Ovary (tissue), 7 donors: ENCODE measurements at regions not wholly inside any gene's neighbourhood (a gene's known extent, or its start where the extent isn't known, plus 50 kb on each side); places are given as distances from the start of the nearest gene placed in this dataset.

ENCODE experiments used
- DNase-seq, 5 donors: peaks; one replicate each; pipeline ENCODE4 v3.0.0-alpha.2; 2019 to 2020
- H3K27ac ChIP-seq, 2 donors: fragments of 200-600 bp; one replicate each; pipeline versions ENCODE4 v1.5.1 to v1.8.0; 2019 to 2022
- H3K27me3 ChIP-seq: fragments of 200-600 bp; one replicate; pipeline ENCODE4 v1.8.0; 2022
- H3K36me3 ChIP-seq: fragments of 200-600 bp; sonication (generic); one replicate; pipeline ENCODE4 v1.5.1; 2019
- H3K4me1 ChIP-seq: one replicate; pipeline ENCODE4 v1.8.1; 2013; ENCODE audit warnings: mild to moderate bottlenecking, moderate library complexity; ENCODE audit not compliant: insufficient read depth
- H3K4me3 ChIP-seq: fragments of 200-600 bp; sonication (generic); one replicate; pipeline ENCODE4 v1.5.1; 2017
- H3K9me3 ChIP-seq, 2 donors: fragments of 200-600 bp in 1 of 2; sonication (generic) in 1 of 2; one replicate each; pipeline versions ENCODE4 v1.5.1 to v1.8.1; 2013 to 2019; ENCODE audit warnings: mild to moderate bottlenecking in 1 of 2, moderate library complexity in 1 of 2
- CTCF ChIP-seq, 3 donors: fragments of 450-650 bp in 2 of 3; fragments of 200-600 bp in 1 of 3; IDR thresholded peaks; one replicate each; pipeline versions ENCODE4 v1.5.1 to v1.8.0; 2016 to 2022; ENCODE audit warnings: antibody characterized with exemption in 3 of 3, mild to moderate bottlenecking in 1 of 3
- EP300 ChIP-seq: sonication (generic); formaldehyde crosslinking; IDR thresholded peaks from one replicate; pipeline ENCODE4 v1.6.1; 2017; ENCODE audit warnings: antibody characterized with exemption
- POLR2A ChIP-seq: fragments of 450-650 bp; IDR thresholded peaks from one replicate; pipeline ENCODE4 v1.6.1; 2017; ENCODE audit warnings: antibody characterized with exemption, mild to moderate bottlenecking, moderate library complexity
- WGBS, 3 donors: extraction: QIAGEN DNeasy Blood & Tissue Kit in 1 of 3; methylation state at CpG; one replicate each; pipeline versions ENCODE4 v1.1.5 to v1.1.7; 2013 to 2017; 5-methylcytosine and 5-hydroxymethylcytosine counted together
- intact Hi-C, 4 donors: fragments of 100-400 bp; cut with DNase I; formaldehyde crosslinking; loops; one replicate each; pipeline versions ENCODE4 v1.11.0 to v1.15.1; 2022 to 2023
- donor health status: DM: no; HTN: no; CAD: no; lungs with moderate emphysema.
- donor health status: DM: no; HTN: no; CAD: no.
- donor health status: Bipolar disorder and iron deficiency.
- donor health status: DM: no; HTN: no; CAD: no.
- donor health status: DM: yes; HTN: yes; CAD: no.

- intact Hi-C loops: no loop called here
- no peaks in the 10 kb centered on the region for H3K27me3 ChIP-seq
- no peak for DNase-seq
- H3K9me3 ChIP-seq: no peaks in the 10 kb centered on the region
- 81 to 87% (median 82%) methylated on average over 4 of the region's 4 CpGs for WGBS, 3 donors
- TF ChIP-seq CTCF (IDR thresholded peaks at IDR 0.05): no peak
- no peak for TF ChIP-seq EP300
- TF ChIP-seq POLR2A: no peak
- no peak overlapping the region for H3K27ac ChIP-seq
- no peak overlapping the region for H3K4me3 ChIP-seq
- H3K4me1 ChIP-seq: no peaks in the 10 kb centered on the region
- no peaks in the 10 kb centered on the region for H3K36me3 ChIP-seq
Measured at GRCh38 chr5:8505196-8505595, 636.2 kb downstream of the MTRR start.

- Histone ChIP-seq H3K27me3 (no peaks in the 10 kb centered on the region), H3K9me3 (no peaks in the 10 kb centered on the region), H3K27ac (no peak overlapping the region), H3K4me3 (no peak overlapping the region), H3K36me3 (no peaks in the 10 kb centered on the region), H3K4me1 (no peaks in the 10 kb centered on the region)
- intact Hi-C loops: no loop called here
- no peak for DNase-seq
- no peak for TF ChIP-seq CTCF (IDR thresholded peaks at IDR 0.05)
- TF ChIP-seq EP300: no peak
- TF ChIP-seq POLR2A: no peak
Measured at GRCh38 chr5:8508231-8508630, 639.3 kb downstream of the MTRR start.

- intact Hi-C loops: no loop called here
- H3K4me3 ChIP-seq: no peak overlapping the region
- H3K36me3 ChIP-seq: no peaks in the 10 kb centered on the region
- no peak for TF ChIP-seq POLR2A
- no peak for TF ChIP-seq CTCF (IDR thresholded peaks at IDR 0.05)
- no peak for TF ChIP-seq EP300
- WGBS, 3 donors: 74 to 85% (median 76%) methylated on average over 4 of the region's 4 CpGs
- H3K27ac ChIP-seq: no peak overlapping the region
- no peaks in the 10 kb centered on the region for H3K9me3 ChIP-seq
- no peaks in the 10 kb centered on the region for H3K4me1 ChIP-seq
- no peaks in the 10 kb centered on the region for H3K27me3 ChIP-seq
- no peak for DNase-seq
Measured at GRCh38 chr5:8516356-8516755, 647.4 kb downstream of the MTRR start.

GRCh38 chr5:8517456-8517855, 648.5 kb downstream of the MTRR start:
- H3K4me1 ChIP-seq: no peaks in the 10 kb centered on the region
- intact Hi-C loops: no loop called here
- 60 to 71% (median 64%) methylated on average over 6 of the region's 6 CpGs for WGBS, 3 donors
- no peaks in the 10 kb centered on the region for H3K27me3 ChIP-seq
- DNase-seq: no peak
- H3K9me3 ChIP-seq: no peaks in the 10 kb centered on the region
- no peak overlapping the region for H3K4me3 ChIP-seq
- no peaks in the 10 kb centered on the region for H3K36me3 ChIP-seq
- no peak overlapping the region for H3K27ac ChIP-seq
- TF ChIP-seq EP300: no peak
- TF ChIP-seq CTCF (IDR thresholded peaks at IDR 0.05): no peak
- no peak for TF ChIP-seq POLR2A

- H3K27me3 ChIP-seq: no peaks in the 10 kb centered on the region
- H3K4me1 ChIP-seq: no peaks in the 10 kb centered on the region
- H3K36me3 ChIP-seq: no peaks in the 10 kb centered on the region
- no peaks in the 10 kb centered on the region for H3K9me3 ChIP-seq
- no peak overlapping the region for H3K27ac ChIP-seq
- no peak for TF ChIP-seq EP300
- no peak for TF ChIP-seq POLR2A
- no peak for TF ChIP-seq CTCF (IDR thresholded peaks at IDR 0.05)
- 55 to 77% (median 72%) methylated on average over 3 of the region's 3 CpGs for WGBS, 3 donors
- no peak for DNase-seq
- no peak overlapping the region for H3K4me3 ChIP-seq
- intact Hi-C loops: no loop called here
Measured at GRCh38 chr5:8520917-8521316, 652.0 kb downstream of the MTRR start.
